ENCODE measurements at regions not wholly inside any gene's neighbourhood (a gene's known extent, or its start where the extent isn't known, plus 50 kb on each side); places are given as distances from the start of the nearest gene placed in this dataset.

GRCh38 chr7:35336444-35336843, 82.5 kb upstream of the TBX20 start (continued):
- TF ChIP-seq MGA (IDR thresholded peaks at IDR 0.05) (no peak), KAT7 (CRISPR knock-in tag; IDR thresholded peaks at IDR 0.05; ENCODE audit: borderline replicate concordance) (no peak), SRSF7 (optimal IDR thresholded peaks at IDR 0.05; ENCODE audit: low read depth, low read length) (no peak)
